Naive B cell (primary cell): ENCODE measurements at regions not wholly inside any gene's neighbourhood (a gene's known extent, or its start where the extent isn't known, plus 50 kb on each side); places are given as distances from the start of the nearest gene placed in this dataset.
"Not testable (repeated sequence)": the region's sequence is repeated elsewhere in the genome, so short reads cannot be mapped to it uniquely, and the experiment has no call there.

Source experiments
- ATAC-seq, 2 donors: fragments of 150-1000 bp; cut with Tn5 transposase; 2 replicates each; pipeline ENCODE4 v1.10.0; 2021; ENCODE audit warnings: low read depth in 2 of 2, mild to moderate bottlenecking in 2 of 2, moderate library complexity in 2 of 2
- DNase-seq: peaks from one replicate; pipeline ENCODE4 v3.0.0; 2022
- H3K27ac Mint-ChIP-seq, 6 donors: one replicate each; pipeline ENCODE4 v1.8.0; 2020 to 2022; ENCODE audit warnings: mild to moderate bottlenecking in 6 of 6, mixed read lengths in 6 of 6, moderate library complexity in 5 of 6, inconsistent platforms in 2 of 6
- H3K27me3 Mint-ChIP-seq, 3 donors: one replicate each; pipeline ENCODE4 v1.8.0; 2021 to 2022; ENCODE audit warnings: mixed read lengths in 3 of 3, mild to moderate bottlenecking in 1 of 3
- H3K36me3 Mint-ChIP-seq, 2 donors: one replicate each; pipeline ENCODE4 v1.8.0; 2020 to 2022; ENCODE audit warnings: mixed read lengths in 2 of 2, inconsistent platforms in 1 of 2, mild to moderate bottlenecking in 1 of 2
- H3K4me1 Mint-ChIP-seq, 3 donors: one replicate each; pipeline ENCODE4 v1.8.0; 2020 to 2022; ENCODE audit warnings: mixed read lengths in 3 of 3, inconsistent platforms in 1 of 3, mild to moderate bottlenecking in 1 of 3, moderate library complexity in 1 of 3
- H3K4me3 Mint-ChIP-seq, 8 donors: one replicate each; pipeline ENCODE4 v1.8.0; 2020 to 2022; ENCODE audit warnings: mild to moderate bottlenecking in 8 of 8, mixed read lengths in 8 of 8, moderate library complexity in 8 of 8, inconsistent platforms in 2 of 8
- H3K9me3 Mint-ChIP-seq, 7 donors: one replicate each; pipeline ENCODE4 v1.8.0; 2020 to 2022; ENCODE audit warnings: mixed read lengths in 7 of 7, mild to moderate bottlenecking in 5 of 7, inconsistent platforms in 2 of 7, moderate library complexity in 1 of 7

DNA sequence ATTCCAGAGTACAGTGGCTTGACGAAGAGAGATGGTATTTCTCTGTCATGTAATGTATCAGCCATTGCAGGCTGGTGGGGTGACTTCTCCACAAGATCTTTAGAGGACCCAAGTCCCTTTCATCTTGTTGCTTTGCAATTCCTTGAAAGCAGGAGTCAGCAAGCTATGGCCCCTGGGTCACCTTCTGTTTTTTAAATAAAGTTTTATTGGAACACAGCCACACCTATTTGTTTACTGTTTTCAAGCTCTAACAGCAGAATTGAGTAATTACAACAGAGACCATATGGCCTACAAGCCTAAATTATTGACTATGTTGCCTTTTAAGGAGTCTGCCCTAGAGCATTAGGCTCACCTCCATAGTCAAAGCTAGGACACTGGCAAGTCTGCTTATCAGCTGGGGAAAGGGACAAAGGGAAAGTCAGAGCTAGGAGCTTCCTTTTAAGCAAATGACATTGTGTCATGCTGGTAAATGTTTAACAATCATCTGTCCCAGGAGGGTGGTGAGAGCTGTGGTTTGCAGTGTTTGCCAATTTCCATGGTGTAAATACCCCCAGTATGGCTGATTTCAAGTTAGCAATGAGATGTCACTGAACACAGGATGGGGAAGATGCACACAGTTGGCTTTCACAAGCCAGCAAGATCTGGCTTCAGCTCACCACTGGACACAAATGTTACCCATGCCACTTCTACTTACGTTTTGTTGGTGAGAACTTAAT is 87.7 kb upstream of the PWP1 start:
- no peak overlapping the region for H3K4me3 Mint-ChIP-seq
- no peak overlapping the region for H3K27ac Mint-ChIP-seq
- no peaks in the 10 kb centered on the region for H3K36me3 Mint-ChIP-seq
- DNase-seq (no peak), ATAC-seq (no peak)
- H3K27me3 Mint-ChIP-seq, result peaks cover 0 to 9% (median 0%) of the 10 kb centered on the region in 3 donors
- H3K9me3 Mint-ChIP-seq, result peaks cover 0 to 16% (median 8%) of the 10 kb centered on the region in 7 donors
- peaks cover 0 to 7% (median 4%) of the 10 kb centered on the region in 3 donors for H3K4me1 Mint-ChIP-seq

DNA sequence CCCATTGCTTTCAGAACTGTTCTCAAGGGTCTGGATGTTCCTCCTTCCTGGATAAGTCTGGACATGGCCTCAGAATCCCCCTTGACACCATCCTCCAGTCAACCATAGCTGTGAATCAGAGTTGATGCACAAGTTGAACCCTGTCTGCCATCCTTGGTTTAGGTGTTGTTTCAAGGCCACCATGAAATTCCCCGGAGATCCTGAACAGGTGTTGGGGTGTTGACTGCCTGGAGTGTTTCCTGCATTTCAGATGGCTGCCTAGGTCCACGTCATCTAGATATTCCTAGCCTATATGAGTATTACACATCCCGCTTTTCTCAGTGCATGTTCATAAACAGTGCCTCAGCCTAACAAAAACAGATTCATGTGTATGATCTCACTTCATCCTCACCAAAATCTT is 86.7 kb upstream of the PWP1 start:
- Mint-ChIP-seq H3K36me3 (no peaks in the 10 kb centered on the region), H3K4me3 (no peak overlapping the region), H3K9me3 (peaks cover 0 to 8% (median 3%) of the 10 kb centered on the region in 7 donors)

DNA sequence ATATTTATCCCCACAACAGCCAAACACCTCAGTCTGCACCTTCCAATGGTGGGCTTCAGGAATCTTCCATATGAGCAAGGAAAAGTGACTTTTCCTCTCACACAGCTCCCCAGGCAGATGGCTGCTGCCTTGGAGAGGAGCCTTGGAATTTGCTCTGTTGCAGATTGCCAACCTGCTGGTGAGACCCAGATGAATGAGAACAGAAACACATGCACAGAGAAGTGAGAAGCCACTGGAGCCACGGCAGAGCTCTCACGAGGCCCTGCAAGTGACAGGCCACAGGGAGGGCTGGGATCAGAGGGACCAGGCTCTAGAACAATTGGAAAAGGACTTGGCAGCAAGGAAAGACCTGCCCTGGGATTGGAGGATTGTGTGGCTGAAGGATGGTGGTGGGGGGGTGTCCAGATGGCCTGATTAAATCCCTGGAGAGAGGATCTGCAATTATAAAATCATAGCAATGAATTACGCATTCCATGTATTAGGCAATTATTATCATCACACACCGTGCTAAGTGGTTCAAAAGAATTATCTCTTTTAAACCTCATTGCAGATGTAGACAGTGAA is 84.9 kb upstream of the PWP1 start:
- H3K4me3 Mint-ChIP-seq, result no peak overlapping the region
- H3K9me3 Mint-ChIP-seq, result no peaks in the 10 kb centered on the region
- no peak for DNase-seq
- ATAC-seq, result no peak
- H3K36me3 Mint-ChIP-seq, result no peaks in the 10 kb centered on the region
- peak overlapping the region in 1 of 6 donors; percentile 8 for H3K27ac Mint-ChIP-seq
- peaks cover 0 to 7% (median 4%) of the 10 kb centered on the region in 3 donors for H3K4me1 Mint-ChIP-seq
- peaks cover 0 to 9% (median 0%) of the 10 kb centered on the region in 3 donors for H3K27me3 Mint-ChIP-seq

More for the DNA sequence above, 86.7 kb upstream of the PWP1 start:
- Mint-ChIP-seq H3K27me3 (peaks cover 0 to 9% (median 0%) of the 10 kb centered on the region in 3 donors), H3K27ac (no peak overlapping the region), H3K4me1 (peaks cover 0 to 7% (median 4%) of the 10 kb centered on the region in 3 donors)
- no peak for ATAC-seq
- no peak for DNase-seq

DNA sequence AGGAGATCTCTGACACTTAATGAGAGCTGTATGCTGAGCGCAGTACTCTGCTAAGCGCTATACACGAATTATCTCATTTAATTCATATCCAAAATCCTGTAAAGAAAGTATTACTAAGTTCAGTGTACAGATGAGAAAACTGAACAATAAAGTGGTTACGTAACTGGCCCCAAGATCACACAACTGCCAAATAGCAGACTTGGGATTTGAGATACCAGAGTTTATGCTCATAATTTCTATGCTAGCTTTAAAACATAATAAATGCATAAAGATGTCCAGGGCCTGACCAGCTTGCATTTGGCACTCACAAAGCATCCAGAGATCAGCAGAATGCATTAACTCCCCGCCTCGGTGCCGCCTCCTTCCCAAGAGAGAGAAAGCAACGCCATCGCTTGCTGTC is 83.2 kb upstream of the PWP1 start:
- Mint-ChIP-seq H3K27ac (no peak overlapping the region), H3K4me3 (no peak overlapping the region), H3K4me1 (peaks cover 0 to 7% (median 4%) of the 10 kb centered on the region in 3 donors), H3K9me3 (no peaks in the 10 kb centered on the region), H3K27me3 (no peaks in the 10 kb centered on the region), H3K36me3 (no peaks in the 10 kb centered on the region)
- ATAC-seq (no peak), DNase-seq (no peak)

DNA sequence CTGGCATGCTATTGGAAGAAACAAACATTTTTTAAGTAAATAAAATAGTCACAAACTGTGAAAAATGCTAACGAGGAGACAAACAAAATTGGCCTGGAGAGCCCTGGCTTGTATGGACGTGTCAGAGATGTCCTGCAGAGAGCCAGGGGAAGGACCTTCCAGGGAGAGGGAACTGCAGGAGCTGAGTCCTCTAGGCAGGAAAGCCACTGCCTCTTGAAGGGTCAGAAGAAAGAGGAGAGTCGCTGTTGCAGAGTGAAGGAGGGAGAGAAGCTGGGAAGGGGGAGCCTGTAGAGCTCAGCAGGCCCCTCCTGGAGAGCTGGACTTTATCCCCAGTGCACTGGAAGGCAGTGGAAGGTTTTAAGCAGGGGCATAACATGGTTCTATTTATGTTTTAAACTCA is 80.3 kb upstream of the PWP1 start:
- no peaks in the 10 kb centered on the region for H3K9me3 Mint-ChIP-seq
- ATAC-seq (no peak), DNase-seq (no peak)
- no peaks in the 10 kb centered on the region for H3K36me3 Mint-ChIP-seq
- no peaks in the 10 kb centered on the region for H3K27me3 Mint-ChIP-seq
- H3K4me1 Mint-ChIP-seq, result peaks cover 0 to 5% (median 4%) of the 10 kb centered on the region in 3 donors
- H3K27ac Mint-ChIP-seq, result peak overlapping the region in 1 of 6 donors; percentile 66
- H3K4me3 Mint-ChIP-seq, result no peak overlapping the region

DNA sequence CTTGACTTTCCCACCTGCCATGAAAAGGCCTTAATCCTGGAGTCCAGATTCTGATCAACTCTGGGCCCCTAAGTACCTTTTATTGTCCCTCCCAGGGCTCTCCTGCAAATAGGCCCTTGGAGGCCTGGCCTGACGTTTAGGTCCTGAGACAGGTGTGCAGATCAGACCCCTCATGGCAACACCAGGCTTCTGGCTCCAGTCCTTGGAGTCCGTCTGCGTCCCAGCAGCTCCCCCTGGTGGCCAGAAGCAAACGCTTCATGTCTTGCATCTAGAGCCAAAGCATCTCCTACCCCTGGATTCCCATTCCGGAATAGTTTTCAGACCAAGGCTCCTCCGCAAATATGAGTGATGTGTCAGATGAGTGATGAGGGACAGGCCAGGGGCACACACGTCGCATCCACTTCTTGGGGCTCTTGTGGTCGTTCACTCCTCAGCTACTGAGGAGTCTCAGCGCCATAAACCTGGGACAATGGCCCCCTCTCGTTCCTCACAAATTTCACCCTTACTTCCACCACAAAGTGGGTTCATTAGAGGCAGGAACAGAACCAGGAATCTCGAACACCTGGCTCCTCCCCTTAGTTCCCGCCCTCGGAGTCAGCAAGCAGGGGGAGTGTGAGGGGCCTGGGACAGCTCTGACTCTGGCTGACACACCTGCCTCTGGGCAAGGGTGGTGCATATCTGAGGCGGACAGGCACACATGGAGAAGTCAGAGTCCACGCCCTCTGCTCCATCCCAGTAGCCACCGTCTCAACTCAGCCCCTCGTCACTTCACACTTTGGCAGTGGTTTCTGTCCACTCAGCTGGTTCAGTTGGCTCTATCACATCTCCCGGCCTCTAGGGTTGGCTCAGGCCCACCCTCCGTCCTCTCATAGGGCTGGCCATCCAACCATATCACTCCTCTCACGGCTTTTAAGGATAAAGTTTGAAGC is 77.9 kb upstream of the PWP1 start:
- peak; percentile 46 to 71 for ATAC-seq
- H3K27ac Mint-ChIP-seq, result peak overlapping the region in 1 of 6 donors; percentile 33

DNA sequence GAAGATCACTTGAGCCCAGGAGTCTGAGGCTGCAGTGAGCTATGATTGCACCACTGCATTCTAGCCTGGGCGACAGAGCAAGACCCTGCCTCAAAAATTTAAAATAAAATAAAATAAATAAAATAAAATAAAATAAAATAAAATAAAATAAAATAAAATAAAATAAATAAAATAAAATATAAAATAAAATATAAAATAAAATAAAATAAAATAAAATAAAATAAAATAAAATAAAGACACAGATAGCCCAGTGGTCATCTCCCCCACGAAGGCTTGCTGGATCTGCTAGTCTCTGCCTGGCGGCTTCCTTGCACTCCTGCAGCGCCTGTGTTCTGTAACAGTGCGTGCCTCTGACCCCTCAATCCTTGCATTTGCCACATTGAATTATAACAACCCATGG is 76.8 kb upstream of the PWP1 start:
- H3K4me3 Mint-ChIP-seq, H3K27ac Mint-ChIP-seq, DNase-seq, H3K27me3 Mint-ChIP-seq, ATAC-seq, H3K9me3 Mint-ChIP-seq, H3K4me1 Mint-ChIP-seq, H3K36me3 Mint-ChIP-seq: not testable (repeated sequence)

More for the DNA sequence above, 77.9 kb upstream of the PWP1 start:
- no peaks in the 10 kb centered on the region for H3K9me3 Mint-ChIP-seq
- peak overlapping the region in 1 of 8 donors; percentile 48 for H3K4me3 Mint-ChIP-seq
- H3K4me1 Mint-ChIP-seq, result no peaks in the 10 kb centered on the region
- peak; percentile 69 for DNase-seq
- H3K36me3 Mint-ChIP-seq, result no peaks in the 10 kb centered on the region
- no peaks in the 10 kb centered on the region for H3K27me3 Mint-ChIP-seq

DNA sequence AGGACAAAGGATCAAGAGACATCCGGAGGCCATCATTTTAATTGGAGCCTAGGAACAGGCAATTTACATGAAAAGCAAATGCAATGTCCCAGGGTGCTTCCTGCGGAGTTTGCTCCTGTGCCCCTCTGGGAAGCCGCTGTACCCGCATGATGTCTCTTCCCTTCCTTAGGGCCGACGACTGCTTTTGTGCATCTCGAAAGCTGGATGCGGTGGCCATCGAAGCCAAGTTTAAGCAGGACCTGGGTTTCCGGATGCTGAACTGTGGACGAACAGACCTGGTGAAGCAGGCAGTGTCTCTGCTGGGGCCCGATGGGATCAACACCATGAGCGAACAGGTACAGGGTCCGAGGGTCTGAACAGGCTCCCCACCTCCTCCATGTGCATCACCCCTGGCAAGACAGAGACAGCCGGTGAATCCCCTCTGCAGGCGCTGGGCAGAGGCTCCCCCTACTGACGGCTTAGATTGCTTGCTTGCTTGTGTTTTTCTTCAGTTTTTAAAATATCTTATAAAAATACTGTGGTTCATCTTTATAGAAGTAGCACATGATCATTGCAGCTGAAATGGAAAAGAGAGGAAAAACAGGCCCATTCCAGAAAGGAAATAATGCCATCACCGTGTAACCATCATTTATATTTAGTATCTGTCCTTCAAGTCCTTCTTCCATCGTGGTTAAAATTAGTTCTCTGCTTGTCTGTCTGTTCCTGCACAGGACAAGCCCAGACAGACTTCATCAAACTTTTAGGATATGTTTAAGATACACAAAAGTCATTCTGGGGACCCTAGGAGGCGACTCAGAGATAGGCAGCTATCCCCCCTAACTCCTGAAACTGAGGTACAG is 75.4 kb upstream of the PWP1 start:
- Mint-ChIP-seq H3K9me3 (no peaks in the 10 kb centered on the region), H3K4me1 (no peaks in the 10 kb centered on the region), H3K36me3 (no peaks in the 10 kb centered on the region), H3K4me3 (no peak overlapping the region), H3K27ac (no peak overlapping the region), H3K27me3 (no peaks in the 10 kb centered on the region)
- peak; percentile 17 for DNase-seq
- ATAC-seq, result no peak

DNA sequence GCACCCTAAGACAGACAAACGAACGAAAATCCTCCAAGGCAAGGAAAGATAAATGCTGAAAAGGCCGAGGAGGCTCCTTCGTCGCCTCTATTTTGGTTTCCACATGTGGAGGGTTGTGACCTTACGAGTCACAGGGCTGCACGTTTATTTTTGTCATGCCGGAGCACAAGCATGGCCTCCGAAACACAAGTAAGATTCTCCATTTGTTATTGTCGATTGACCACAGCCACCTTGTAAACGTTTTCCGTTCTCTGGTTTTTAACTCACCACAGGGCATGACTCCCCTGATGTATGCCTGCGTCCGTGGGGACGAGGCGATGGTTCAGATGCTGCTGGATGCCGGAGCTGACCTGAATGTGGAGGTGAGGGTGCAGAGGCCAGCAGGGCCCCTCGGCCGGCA is 73.1 kb upstream of the PWP1 start:
- no peak overlapping the region for H3K4me3 Mint-ChIP-seq
- DNase-seq (no peak), ATAC-seq (no peak)
- H3K9me3 Mint-ChIP-seq, result no peaks in the 10 kb centered on the region
- no peaks in the 10 kb centered on the region for H3K27me3 Mint-ChIP-seq
- no peak overlapping the region for H3K27ac Mint-ChIP-seq
- H3K36me3 Mint-ChIP-seq, result no peaks in the 10 kb centered on the region
- H3K4me1 Mint-ChIP-seq, result no peaks in the 10 kb centered on the region

DNA sequence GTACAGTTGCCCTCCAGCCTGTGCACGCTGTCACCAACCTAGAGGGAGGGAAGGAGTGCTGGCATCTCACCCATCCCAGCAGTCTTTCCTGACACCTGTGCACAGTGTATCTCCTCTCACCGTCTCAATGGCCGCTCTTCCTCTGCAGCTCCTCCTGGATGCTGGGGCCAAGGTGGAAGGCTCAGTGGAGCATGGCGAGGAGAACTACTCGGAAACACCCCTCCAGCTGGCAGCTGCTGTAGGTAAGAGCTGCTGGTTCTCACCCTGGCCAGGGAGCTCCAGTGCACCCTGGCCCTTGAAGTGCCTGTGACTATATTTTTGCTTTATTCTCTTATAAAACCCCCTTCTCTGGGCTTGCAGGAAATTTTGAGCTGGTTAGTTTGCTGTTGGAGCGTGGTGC is 68.7 kb upstream of the PWP1 start:
- Mint-ChIP-seq H3K27ac (peak overlapping the region in 1 of 6 donors; percentile 56), H3K9me3 (no peaks in the 10 kb centered on the region), H3K4me1 (no peaks in the 10 kb centered on the region), H3K27me3 (no peaks in the 10 kb centered on the region), H3K4me3 (no peak overlapping the region), H3K36me3 (no peaks in the 10 kb centered on the region)
- ATAC-seq (no peak), DNase-seq (no peak)

DNA sequence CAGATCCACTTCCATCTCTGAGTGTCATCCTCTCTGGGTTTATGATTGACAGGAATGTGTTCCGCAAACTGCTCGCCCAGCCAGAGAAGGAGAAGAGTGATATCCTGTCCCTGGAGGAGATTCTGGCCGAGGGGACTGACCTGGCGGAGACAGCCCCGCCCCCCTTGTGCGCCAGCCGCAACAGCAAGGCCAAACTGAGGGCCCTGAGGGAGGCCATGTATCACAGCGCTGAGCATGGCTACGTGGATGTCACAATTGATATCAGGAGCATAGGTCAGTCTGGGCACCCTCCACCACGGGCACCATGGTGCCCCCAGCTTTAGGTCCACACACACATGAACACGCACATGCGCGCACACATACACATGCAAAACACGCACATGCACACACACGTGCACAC is 67.5 kb upstream of the PWP1 start:
- peak overlapping the region in 1 of 8 donors; percentile 47 for H3K4me3 Mint-ChIP-seq
- ATAC-seq, result no peak
- H3K36me3 Mint-ChIP-seq, result no peaks in the 10 kb centered on the region
- DNase-seq, result no peak
- H3K4me1 Mint-ChIP-seq, result no peaks in the 10 kb centered on the region
- H3K27ac Mint-ChIP-seq, result no peak overlapping the region
- H3K27me3 Mint-ChIP-seq, result no peaks in the 10 kb centered on the region
- no peaks in the 10 kb centered on the region for H3K9me3 Mint-ChIP-seq

DNA sequence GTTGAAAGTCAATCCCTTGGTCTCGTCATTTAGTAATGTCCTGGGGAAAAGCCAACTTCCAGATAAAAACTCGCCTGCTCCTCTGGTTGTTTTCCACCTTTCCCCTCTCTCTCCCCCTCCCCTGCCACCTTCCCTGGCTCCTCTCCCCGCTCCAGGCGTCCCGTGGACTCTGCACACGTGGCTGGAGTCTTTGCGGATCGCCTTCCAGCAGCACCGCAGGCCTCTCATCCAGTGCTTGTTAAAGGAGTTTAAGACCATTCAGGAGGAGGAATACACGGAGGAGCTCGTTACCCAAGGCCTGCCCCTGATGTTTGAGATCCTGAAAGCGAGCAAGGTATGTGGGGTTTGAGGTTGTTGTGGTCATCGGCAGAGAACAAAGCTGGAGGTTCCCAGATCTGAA is 65.8 kb upstream of the PWP1 start:
- peaks cover under 1 to 14% (median 4%) of the 10 kb centered on the region in 7 donors for H3K9me3 Mint-ChIP-seq

DNA sequence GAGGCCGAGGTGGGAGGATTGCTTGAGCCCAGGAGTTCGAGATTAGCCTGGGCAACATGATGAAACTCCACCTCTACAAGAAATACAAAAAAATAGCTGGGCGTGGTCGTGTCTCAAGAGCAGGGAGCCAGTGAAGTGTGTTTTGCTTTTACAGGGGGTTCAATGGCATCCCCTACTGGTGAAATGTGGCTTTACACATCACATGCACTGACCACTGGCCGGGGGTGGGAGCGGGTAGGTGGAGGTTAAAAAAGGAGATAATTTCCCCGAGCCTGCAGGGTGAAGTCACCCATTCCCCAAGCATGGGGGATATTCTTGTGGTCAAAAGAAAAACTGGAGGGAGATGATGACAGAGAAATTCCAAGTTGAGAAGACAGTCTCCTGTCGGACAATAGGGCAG is 63.6 kb upstream of the PWP1 start:
- peaks cover 5 to 21% (median 10%) of the 10 kb centered on the region in 7 donors for H3K9me3 Mint-ChIP-seq
- H3K36me3 Mint-ChIP-seq, result peaks cover 0 to 10% of the 10 kb centered on the region in 2 donors
- H3K27me3 Mint-ChIP-seq, result no peaks in the 10 kb centered on the region
- no peaks in the 10 kb centered on the region for H3K4me1 Mint-ChIP-seq
- DNase-seq (no peak), ATAC-seq (no peak)
- H3K4me3 Mint-ChIP-seq, result no peak overlapping the region
- H3K27ac Mint-ChIP-seq, result no peak overlapping the region

More for the DNA sequence above, 65.8 kb upstream of the PWP1 start:
- Mint-ChIP-seq H3K4me3 (no peak overlapping the region), H3K36me3 (peaks cover 0 to 2% of the 10 kb centered on the region in 2 donors), H3K27ac (no peak overlapping the region), H3K4me1 (no peaks in the 10 kb centered on the region), H3K27me3 (no peaks in the 10 kb centered on the region)
- ATAC-seq, result no peak
- no peak for DNase-seq
